ENCODE measurements at regions not wholly inside any gene's neighbourhood (a gene's known extent, or its start where the extent isn't known, plus 50 kb on each side); places are given as distances from the start of the nearest gene placed in this dataset.

DNA sequence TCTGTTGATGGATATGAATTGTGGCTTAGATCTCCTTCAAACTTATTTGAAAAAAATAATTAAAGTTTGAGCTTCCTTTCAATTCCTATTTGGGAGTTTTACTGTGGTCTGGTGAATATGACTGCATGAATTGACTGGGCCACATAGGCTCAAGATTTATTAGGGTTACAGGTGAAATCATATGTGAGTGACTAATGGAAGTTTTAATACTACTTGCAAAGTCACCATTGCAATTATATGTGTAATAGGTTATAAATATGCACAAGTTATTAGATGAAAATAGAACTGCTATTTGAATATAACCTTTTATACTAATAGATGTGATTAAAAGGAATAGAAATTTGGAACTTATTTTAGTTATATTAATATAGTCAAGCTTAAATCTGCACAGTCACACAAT is 712.1 kb upstream of the MMS22L start:
- no peak overlapping the region for H3K4me3 ChIP-seq (replicated peaks in 1 of 2; ENCODE audit: low read depth in 2 of 2, low read length in 2 of 2)
- no peak for DNase-seq (ENCODE audit: low read depth in 2 of 2)
- TF ChIP-seq, protein P1, sequence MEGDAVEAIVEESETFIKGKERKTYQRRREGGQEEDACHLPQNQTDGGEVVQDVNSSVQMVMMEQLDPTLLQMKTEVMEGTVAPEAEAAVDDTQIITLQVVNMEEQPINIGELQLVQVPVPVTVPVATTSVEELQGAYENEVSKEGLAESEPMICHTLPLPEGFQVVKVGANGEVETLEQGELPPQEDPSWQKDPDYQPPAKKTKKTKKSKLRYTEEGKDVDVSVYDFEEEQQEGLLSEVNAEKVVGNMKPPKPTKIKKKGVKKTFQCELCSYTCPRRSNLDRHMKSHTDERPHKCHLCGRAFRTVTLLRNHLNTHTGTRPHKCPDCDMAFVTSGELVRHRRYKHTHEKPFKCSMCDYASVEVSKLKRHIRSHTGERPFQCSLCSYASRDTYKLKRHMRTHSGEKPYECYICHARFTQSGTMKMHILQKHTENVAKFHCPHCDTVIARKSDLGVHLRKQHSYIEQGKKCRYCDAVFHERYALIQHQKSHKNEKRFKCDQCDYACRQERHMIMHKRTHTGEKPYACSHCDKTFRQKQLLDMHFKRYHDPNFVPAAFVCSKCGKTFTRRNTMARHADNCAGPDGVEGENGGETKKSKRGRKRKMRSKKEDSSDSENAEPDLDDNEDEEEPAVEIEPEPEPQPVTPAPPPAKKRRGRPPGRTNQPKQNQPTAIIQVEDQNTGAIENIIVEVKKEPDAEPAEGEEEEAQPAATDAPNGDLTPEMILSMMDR (IDR thresholded peaks at IDR 0.05; ENCODE audit: low read depth, low read length), result no peak

DNA sequence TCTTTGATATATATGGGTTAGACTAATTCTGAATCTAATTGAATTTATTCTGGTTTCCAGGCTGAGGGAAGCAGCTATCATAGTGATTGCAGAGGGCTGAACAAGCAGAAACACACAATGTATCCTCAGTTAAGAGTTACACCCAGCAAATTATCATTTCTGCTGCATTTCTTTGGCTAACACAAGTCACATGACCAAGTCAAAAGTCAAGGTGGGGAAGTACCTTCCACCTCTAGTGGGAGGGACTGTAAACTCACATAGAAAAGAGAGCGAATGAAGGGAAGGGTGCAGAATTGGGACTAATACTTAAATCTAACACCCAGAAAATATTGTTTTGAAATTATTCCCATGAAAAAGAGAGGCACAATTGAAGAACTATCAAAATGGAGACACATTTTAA is 719.7 kb upstream of the MMS22L start:
- TF ChIP-seq, protein P1 (IDR thresholded peaks at IDR 0.05; ENCODE audit: low read depth, low read length), result no peak
- no peak overlapping the region for H3K4me3 ChIP-seq (replicated peaks in 1 of 2; ENCODE audit: low read depth in 2 of 2, low read length in 2 of 2)
- DNase-seq (ENCODE audit: low read depth in 2 of 2), result no peak

DNA sequence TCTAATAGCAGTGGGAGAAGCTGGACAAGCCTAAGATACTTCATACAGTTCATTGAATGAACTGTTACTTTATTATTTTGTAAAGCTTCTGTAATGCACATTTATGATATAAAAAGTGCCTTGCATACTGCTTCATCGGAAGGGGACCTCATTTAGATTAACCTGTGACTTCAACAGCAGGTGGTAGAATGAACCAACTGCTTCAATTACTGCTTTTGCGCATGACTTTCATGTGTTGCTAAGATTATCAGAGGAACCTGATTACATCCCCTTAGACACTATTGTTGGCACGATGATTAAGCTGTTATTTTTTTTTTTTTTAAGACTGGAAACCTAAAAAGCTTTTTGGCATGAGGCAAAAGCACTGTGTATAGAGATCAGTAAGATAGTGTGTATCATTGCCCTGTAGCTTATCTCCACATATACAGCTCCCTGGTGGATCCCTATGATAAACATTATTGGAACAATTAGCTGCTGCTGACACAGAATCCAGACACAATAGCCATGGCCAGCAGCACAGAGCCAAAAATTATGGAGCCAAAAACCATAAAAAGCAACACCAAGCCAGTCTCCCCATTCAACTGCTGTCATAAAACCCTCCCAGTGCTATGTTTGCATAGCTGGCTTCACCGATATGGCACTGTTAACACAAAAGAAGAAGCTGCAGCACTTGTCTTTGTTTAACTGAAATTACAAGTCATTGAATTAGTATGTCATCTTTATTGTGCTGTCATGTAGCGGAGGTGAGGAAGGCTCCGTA is 731.6 kb upstream of the MMS22L start:
- H3K4me3 ChIP-seq (replicated peaks in 1 of 2; ENCODE audit: low read depth in 2 of 2, low read length in 2 of 2), result no peak overlapping the region
- no peak for DNase-seq (ENCODE audit: low read depth in 2 of 2)
- TF ChIP-seq, protein P1 (IDR thresholded peaks at IDR 0.05; ENCODE audit: low read depth, low read length), result no peak

DNA sequence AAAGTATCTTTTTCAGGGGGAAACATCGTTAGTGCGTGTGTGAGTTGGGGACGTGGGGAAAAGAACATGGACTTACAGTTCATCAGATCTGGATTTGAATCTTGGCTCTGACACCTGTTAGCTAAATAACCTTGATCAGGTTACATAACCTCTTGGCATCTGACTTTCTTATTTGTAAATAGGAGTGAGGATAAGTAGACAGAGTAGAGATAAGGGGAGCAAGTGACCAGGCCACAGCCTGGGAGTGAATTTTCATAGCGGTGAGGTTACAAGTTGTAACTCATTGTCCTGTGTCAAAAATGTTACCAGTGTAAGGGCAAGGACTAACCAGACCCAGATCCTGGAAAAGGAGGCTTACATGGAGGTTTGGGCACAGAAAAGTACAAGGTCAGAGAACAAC is 733.5 kb upstream of the MMS22L start:
- H3K4me3 ChIP-seq (replicated peaks in 1 of 2; ENCODE audit: low read depth in 2 of 2, low read length in 2 of 2), result no peak overlapping the region
- TF ChIP-seq, protein P1 (IDR thresholded peaks at IDR 0.05; ENCODE audit: low read depth, low read length), result no peak
- DNase-seq (ENCODE audit: low read depth in 2 of 2), result no peak

DNA sequence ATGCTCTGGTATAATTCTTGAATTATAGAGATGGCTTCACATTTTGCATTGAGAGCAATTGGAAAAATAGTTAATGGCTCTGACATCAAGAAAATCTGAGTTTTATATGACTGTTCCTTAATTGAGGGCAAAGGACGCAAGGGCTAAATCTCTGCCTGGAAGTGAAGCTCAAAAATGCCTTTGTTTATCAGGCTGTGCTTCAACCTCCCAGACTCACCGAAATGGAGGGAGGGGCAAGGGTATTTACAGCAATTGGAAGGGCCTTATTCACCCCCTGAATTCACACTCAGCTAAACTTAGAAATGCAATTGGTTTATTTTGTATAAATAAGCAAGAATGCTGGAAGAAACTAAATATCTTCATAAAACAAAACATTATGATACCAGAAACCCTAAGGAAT is 737.2 kb upstream of the MMS22L start:
- TF ChIP-seq, protein P1 (IDR thresholded peaks at IDR 0.05; ENCODE audit: low read depth, low read length), result no peak
- no peak for DNase-seq (ENCODE audit: low read depth in 2 of 2)
- no peak overlapping the region for H3K4me3 ChIP-seq (replicated peaks in 1 of 2; ENCODE audit: low read depth in 2 of 2, low read length in 2 of 2)

DNA sequence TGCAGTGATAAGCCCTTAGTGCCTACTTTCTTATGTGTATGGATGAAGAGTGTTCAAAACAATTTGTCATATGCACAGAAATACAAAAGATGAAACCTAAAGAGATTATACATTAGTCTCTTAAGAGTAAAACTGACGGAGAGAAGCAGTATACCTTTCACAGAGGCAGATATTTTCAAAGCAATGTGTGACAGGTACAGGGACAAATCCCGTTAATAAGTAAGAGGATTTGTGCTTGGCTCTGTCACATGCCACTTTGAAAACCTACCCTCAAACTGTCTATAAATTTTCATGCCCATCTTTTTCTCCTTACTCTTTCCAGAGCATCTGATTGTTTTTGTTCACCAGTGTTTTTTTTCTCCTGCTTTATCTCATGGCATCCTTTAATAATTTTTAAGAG is 741.3 kb upstream of the MMS22L start:
- no peak for DNase-seq (ENCODE audit: low read depth in 2 of 2)
- H3K4me3 ChIP-seq (replicated peaks in 1 of 2; ENCODE audit: low read depth in 2 of 2, low read length in 2 of 2), result no peak overlapping the region
- TF ChIP-seq, protein P1 (IDR thresholded peaks at IDR 0.05; ENCODE audit: low read depth, low read length), result no peak

DNA sequence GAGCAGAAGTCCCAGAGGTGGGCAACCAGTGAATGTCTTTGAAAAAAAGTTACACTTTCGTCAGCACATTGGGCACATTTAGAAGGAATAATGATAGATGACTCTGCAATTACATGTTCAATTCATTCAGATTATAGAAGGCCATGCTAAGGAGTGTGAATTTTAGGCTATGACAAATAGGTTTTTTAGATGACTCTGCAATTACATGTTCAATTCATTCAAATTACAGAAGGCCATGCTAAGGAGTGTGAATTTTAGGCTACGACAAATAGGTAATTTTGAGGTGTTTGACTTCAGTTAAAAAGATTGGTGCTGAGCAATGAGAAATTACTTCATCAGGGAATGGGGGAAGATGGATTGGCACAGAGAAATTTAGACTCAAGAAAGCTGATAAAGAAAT is 744.9 kb upstream of the MMS22L start:
- H3K4me3 ChIP-seq (replicated peaks in 1 of 2; ENCODE audit: low read depth in 2 of 2, low read length in 2 of 2), result no peak overlapping the region
- no peak for DNase-seq (ENCODE audit: low read depth in 2 of 2)
- TF ChIP-seq, protein P1 (IDR thresholded peaks at IDR 0.05; ENCODE audit: low read depth, low read length), result no peak
